GM21619 (cell line): ENCODE measurements at regions not wholly inside any gene's neighbourhood (a gene's known extent, or its start where the extent isn't known, plus 50 kb on each side); places are given as distances from the start of the nearest gene placed in this dataset.

Experiments used
- ATAC-seq: cut with Tn5 transposase; IDR thresholded peaks from one replicate; pipeline ENCODE4 v1.9.1; 2021; ENCODE audit not compliant: unreplicated experiment

DNA sequence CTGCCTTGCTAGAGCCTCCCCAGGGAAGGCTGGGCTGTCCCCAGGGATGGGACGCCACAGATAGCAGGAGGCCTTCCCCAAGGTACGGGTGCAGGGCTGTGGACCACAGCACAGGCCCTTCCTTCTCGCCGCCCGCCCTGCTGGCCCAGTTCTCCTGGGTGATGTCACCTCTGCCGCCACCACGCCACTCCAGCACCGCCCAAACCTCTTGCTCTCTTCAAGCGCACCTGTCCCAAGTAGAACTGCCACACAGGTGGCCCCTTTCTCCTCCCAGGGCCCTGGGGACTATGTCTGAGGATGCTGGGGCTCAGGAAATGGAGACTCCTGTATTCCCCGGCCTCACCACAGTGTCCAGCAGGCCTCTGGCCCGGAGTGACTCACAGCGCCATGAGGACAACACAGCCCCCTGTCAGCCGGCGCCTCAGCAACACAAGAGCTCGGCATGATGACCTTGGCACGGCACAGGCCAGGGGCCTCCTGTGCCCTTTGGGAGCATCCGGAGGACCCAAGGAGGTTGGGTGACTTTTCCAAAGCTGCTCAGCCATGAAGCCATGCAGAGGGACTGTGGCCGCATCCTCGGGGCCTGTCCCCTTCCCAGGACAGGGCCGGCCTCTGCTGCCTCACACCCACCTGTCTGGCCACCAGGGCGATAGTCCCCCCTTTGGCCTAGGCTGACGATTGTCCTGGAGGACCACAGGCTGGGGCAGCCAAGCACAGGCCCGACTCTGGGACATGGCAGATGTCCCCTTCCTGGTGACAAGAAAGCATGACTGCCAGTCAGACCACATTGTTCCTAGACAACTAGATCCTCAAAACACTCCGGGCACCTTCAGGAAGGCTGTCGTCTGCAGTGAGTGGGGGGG, 1023.5 kb downstream of the BRD1 start:
- ATAC-seq = no peak

DNA sequence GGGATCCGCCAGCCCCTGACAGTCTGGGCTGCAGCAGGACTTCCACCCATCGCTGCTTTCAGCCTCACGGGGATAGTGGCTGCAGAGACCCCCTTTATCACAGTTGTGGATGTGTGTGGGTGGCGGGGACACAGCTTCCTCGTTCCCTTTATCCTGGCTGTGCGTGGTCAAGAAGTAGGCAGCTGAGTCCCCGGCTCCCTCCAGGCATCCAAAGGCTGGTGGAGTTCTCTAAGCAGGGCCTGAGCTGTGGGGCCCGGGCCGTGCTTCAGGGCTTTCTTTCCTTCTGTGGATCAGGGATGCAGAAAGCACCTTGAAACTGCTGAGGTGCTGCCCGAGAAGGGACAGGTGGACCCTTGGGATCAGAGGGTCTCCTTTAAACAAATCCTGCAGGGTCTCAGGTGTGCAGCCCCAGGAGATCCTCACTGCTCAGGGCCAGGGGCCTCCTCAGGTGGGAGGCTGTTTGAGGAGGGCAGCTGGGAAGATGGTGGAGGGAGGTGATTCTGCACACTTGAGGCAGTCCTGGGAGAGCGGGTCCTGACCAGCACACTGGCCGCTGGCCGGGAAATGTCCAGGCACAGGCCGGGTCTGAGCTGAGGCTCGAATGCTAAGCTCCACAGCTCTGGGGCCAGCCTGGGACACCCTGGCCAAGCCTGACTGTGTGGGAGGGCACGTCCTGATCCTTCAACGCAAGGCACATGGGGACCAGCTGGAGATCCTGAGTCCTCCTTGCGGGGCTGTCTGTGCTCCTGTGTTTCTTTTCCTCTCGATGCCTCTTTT, 1024.3 kb downstream of the BRD1 start:
- ATAC-seq = no peak

DNA sequence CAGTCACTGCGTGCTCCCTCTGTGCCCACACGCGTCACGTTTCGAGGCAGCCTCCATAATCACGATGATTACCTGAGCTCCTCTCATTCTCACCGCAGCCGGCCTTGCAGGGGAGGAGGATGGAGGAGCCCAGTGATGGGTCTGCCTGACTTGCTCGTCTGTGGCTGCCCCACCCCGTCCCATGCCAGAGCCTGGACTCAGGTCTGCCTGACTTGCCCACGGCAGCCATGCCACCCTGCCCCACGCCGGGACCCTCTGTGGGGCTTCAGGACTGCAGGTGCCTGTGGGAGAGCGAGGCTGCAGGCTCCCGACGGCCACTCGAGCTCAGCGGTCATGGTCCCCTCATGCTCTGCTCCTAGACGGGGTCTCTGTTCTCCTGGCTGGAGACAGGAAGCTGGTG, 1025.1 kb downstream of the BRD1 start:
- no peak for ATAC-seq

DNA sequence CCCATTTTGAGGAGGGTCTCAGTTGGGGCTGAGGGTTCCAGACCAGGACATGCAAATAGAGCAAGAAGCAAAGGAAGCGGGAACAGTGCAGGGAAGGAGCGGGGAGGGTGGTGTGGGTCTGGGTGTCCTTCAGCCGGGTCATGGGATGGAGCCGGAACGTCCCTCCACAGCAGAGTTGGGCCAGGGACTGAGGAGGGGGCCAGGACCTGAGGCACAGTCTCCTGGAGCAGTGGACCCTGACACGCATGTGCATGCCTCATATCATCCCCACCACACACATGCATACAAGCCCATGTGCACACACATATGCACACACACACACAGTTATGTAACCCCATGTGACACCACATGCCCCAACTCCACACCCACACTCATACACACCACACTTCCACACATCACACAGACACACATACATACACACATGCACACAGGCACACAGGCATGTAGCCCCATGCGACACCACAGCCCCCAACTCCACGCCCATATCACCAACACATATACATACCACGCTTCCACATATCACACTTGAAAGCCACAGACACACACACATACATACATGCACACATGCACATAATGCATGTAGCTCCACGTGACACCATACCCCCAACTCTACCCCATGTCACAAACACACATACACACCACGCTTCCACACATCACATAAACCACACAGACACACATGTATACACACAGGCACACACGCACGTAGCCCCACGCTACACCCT, 1026.6 kb downstream of the BRD1 start:
- no peak for ATAC-seq

DNA sequence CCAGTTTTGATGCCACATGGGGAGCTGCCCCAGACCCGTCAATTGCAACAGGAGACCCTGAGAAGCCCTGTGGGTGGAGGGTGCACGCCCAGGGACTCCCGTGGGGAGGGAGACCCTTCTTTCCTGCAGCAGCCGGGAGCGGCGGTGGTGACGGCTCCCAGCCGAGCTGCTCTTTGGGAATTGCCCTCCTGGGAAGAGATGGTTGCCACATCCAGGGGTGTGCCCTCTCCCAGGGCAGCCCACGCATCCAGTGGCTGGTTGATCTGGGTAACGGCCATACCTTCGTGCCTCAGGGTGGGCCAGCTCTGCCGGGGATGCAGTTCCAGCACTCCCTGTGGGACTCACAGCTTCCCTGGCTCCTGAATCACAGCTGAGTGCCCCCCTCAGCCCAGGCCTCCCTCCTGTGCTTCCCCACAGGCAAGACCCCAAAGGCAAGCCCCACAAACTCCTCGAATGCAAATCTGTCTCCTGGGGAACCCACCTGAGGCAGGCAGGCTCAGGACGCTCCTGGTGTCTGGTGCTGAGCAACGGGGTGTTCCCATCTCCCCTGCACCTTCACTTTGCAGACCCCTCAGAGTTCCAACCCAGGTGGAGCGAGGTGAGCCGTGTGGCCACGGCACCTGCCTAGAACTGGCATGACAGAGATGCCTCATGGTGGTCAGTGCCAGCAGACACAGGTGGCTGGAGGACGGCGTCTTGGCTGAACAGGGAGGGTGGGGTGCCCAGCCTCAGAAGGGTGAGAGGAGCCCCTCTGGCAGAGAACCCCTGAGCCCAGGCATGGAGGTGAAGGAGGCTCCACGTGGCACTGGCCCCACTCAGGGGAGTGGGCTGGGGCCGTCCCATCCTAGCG, 1027.4 kb downstream of the BRD1 start:
- no peak for ATAC-seq

DNA sequence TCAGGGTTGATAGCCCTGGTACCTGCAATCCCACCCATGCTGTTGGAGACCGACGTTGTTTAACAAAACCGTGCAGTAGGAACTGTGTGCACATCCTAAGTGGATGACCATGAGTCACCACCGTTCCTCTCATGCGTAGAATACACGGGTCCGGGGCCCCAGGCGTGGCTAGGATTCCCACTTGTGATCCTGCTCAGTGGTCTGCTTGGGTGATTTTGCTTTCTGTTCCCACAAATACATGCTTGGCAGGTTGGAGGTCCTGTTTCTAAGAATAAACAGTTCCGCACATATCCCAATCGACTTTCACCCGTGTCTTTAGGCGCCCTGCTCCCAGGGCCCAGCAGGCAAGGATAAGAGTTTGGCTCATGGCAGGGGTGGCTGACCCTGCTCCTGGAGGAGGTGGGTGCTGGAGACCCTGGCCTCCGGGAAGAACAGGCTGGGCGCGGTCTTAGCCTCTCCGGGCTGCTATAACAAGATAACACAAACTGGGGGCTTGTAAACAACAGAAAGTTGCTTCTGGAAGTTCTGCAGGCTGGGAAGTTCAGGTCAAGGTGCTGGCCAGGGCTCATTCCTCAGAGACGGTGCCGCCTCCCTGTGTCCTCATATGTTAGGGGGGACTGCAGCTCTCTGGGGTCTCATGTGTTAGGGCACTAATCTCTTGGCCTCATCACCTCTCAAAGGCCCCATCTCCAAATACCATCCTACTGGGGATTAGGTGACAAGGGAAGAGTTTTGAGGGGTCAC, 1028.3 kb downstream of the BRD1 start:
- no peak for ATAC-seq

DNA sequence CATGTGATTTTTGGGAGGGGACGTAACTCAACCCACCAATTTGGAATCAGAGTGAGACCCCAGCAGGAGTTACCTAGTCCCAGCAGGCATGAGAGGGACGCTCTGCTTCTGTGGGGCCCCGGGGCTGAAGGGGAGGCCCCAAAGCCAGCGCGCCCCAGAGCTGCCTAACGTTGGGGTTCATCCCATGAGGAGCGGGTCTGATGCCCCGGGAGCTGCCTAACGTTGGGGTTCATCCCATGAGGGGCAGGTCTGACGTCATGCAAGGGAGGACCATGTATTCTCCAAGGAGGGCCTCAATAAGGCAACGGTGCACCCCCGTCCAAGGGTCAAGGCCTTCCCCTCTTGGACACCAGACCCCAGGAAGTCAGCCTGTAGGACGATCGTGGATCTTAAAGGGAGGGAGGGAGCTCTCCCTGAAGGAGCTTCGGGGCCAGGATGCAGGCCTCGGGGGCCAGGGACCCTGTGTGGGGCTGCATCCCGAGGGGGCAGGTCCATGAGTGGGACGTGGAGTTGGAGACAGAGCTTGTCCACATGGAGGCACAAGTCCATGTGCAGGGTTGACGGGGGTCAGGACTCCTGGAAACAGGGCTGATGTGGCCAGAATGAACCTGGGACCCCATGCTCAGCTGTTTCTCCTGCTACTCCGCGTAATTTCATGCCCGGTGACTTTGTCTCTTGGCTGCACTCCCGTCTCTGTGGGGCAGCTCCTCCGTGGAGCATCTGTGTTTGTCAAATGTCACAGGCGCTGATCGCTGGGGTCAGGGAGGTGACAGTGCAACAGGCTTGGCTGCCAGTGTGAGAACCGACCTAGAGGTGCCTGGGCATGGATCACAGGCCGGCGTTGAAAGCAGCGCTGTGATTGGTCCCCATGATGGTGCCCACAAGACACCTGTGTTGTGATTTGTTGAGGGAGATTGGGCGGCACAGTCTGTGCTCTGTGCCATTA, 1029.1 kb downstream of the BRD1 start:
- ATAC-seq = no peak

DNA sequence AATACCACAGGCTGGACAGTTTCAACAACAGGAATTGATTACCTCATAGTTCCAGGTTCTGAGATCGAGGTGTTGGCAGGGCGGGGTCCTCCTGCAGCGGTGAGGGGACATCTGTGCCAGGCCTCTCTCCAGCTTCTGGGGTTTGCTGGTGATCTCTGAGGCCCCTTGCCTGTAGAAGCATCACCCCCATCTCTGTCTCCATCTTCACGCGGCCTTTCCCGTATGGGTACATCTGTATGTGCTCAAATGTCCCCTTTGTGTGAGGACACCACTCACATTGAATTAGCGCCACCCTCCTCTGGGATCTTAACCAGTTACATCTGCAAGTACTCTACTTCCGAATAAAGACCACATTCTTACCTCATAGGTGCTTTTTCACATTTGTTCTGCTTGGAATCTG, 1029.9 kb downstream of the BRD1 start:
- no peak for ATAC-seq

DNA sequence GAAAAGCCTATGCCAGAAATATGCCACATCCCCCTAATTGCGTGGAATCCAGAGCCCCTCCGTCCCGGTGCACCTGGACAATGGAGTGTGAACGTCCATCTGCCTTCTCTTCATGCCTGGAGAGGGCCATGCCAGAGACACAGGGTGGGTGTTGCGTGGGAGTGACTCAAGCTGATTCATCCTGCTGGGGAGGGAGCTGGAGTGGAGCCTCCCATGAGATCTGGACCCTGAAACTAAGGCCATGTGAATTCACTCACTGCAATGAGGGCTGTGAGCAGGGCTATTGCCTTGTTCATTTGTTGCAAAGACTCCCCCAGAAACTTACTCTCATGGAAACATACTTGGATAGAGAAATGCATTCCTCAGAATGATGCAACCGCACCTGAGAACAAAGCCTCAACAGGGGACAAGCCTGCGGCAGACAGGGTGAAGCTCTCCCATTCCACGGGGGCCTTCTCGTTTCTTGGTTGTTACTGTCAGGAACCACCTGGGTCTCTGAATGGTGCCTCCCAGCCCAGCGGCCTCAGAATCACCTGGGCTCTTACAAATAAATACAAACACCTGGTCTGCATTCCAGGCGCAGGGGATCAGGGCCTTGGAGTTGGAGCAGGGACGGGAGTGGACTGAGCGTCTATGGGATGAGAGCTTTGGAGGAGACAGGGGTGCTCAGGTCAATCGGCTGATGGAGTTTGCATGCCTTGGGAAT, 1031.2 kb downstream of the BRD1 start:
- no peak for ATAC-seq

DNA sequence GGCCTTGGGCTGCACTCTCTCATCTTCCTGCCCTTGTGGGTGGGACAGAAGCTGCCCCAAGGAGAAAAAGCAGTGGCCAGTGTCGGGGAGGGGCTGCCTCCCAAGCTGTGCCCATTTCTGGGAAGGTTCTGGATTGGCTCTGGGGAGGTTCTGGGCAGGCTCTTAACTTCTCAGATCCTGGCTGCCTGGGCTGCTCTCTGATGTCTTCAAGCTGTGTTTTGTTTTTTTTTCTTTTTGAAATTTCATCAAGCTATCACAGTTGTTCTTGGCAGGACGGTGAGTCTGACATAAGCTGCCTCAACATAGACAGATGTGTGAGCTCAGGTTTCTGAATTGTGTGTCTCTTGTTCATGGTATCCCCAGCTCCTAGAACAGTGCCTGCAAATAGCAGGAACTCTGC, 1032.0 kb downstream of the BRD1 start:
- no peak for ATAC-seq

DNA sequence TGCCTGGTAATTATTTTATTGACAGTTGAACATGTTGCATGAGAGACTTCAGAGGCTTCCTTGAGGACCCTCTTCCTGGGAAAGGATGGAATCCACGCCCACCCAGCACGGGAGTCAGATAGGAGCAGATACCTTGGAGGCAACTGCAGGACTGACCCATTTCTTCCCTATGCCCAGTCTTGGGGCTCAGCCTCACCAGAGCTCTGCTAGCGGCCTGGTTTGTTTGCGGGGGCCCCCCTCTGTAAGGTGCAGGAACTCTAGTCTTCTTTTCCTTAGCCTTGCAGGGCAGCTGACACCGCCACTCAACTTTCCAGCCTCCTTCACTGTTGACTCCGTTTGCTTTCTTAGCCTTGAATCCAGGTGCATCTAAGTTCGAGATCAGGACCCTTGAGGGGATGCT, 1032.8 kb downstream of the BRD1 start:
- ATAC-seq = no peak

DNA sequence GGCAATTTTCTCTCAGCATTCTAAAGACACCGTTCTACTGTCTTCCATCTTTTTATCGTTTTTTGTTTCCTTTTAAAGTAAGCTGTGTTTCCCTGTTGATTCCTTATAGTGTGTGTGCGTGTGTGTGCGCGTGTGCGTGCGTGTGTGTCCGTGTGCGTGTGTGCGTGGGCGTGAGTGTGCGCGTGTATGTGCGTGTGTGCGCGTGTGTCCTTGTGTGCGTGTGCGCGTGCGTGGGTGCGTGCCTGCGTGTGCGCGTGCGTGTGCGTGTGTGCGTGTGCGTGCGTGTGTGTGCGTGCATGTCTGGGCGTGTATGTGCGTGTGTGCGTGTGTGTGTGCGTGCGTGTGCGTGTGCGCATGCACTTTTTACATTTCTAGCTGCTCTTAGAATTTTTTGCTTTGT, 1033.7 kb downstream of the BRD1 start:
- ATAC-seq = no peak

DNA sequence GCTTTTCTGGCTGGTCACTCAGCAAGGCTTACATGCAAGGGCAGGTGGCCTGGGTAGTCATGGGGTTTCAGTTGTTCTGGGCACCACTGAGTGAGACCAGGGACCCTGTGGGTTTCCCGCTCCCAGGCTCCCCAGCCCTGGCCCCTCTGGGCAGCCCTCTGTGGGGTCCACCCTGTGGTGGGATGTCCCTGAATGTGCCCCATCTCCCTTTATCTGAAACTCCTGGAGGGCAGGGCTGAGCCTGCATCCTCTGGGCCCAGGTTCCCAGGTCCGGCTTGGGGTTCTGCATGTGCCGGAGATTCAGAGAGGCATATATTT, 1041.0 kb downstream of the BRD1 start:
- ATAC-seq = no peak

DNA sequence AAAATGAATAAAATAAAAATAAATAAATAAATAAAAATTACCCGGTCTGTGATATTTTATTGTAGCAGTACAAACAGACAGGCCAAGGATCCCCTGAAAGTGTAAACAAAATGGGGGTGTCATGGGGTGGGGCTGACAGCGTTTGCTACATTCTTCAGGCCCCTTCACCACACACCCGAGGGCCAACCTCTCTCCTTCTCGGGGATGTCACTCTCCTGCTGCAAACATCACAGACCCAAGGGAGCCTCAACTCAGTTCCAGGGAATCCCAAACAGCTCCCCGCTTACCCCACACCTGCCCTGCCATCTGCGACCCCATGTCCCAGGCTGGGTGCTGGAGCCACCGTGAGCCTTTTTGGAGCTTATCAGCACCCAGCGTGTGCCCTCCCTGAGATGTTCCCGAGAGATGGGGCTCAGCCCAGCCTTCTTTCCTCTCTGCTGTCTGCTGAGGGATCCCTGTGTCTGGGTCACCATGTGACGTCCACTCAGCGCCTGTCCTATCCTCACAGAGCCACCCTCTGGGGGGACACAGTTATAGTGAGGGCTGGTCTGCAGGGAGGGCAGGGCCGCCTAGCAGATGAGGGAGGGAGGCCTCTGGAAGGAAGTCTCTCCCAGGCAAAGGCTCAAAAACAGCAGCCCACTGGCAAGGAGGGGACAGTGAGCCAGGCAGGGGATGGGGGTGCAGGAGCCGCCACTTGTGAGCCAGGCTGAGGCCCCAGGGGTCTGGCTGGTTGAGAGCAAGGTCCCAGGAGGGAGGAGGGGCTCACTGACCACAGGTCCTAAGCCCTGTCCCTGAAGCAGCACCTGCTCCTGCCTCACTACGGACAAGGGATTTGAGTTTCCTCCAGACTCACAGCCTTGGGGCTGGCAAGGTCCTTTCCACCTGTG, 1041.6 kb downstream of the BRD1 start:
- no peak for ATAC-seq

DNA sequence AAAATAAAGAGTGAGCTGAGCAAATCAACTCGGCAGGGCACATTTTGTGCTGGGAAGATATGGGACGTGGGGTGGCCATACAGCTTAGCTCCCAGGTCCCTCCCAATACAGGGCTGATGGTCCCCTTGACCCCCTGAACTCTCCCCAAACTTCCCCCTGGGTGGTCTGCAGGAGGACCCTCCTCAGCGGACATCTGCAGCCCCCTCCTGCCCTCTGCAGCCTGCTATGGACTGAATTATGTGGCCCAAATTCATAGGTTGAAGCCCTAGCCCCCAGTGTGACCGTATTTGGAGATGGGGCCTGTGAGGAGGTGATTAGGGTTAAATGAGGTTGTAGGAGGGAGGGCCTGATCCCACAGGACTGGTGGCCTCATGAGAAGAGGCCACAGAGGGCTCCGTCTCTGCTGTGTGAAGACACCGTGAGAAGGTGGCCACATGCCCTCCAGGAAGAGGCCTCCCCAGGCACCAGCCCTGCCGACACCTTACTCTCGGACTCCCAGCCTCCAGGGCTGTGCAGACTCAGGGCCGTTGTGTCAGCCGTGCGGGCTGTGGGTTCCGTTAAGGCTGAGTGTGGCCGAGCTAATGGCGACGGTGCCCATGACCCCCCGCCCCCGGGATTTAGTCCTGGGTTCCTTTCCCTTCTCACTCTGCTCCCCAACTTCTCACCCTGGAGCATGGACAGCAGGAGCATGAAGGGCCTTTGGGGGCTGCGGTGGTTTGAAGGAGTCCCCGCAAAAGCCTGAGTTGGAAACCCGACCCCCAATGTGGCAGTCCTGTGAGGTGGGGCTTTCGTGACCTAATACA, 1042.8 kb downstream of the BRD1 start:
- ATAC-seq = no peak

DNA sequence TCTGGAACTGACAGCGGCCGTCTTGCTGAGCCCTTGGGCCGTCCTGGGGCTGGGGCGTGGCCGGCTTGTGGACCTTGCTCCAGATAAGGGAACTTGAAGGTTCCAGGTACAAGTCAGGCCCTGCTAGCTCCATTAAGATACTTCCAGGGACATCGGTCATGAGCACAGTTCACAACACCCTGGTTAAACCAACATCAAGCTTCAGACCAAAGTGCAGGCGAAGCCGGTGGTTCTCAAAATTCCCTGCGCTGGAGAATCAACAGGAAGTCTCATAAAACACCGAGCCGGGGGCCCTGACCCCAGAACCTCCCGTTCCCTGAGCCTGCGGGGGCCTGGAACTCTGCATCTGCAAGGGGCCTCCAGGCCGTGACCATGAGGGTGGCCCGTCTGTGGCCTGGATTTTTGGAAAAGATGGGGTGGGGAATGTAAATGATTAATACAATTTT, 1043.8 kb downstream of the BRD1 start:
- no peak for ATAC-seq
